GM10266 (cell line): ENCODE measurements at regions not wholly inside any gene's neighbourhood (a gene's known extent, or its start where the extent isn't known, plus 50 kb on each side); places are given as distances from the start of the nearest gene placed in this dataset.

Experiments
- DNase-seq: peaks from one replicate; pipeline ENCODE4 v3.0.0; 2012; ENCODE audit errors: extremely low spot score
- CTCF ChIP-seq: IDR thresholded peaks from 2 replicates; pipeline ENCODE4 v1.5.1; 2012; ENCODE audit warnings: mild to moderate bottlenecking, low read depth; ENCODE audit not compliant: control insufficient read depth, insufficient read depth; ENCODE audit errors: missing control alignments

GRCh38 chr2:128622955-128623620 is 304.4 kb upstream of the HS6ST1 start:
- TF ChIP-seq CTCF = no peak
- no peak for DNase-seq

GRCh38 chr2:128623776-128624761 is 305.4 kb upstream of the HS6ST1 start:
- DNase-seq = peak; percentile 62
- no peak for TF ChIP-seq CTCF

- no peak for TF ChIP-seq CTCF
- DNase-seq = no peak
These were observed 306.3 kb upstream of the HS6ST1 start for GRCh38 chr2:128624956-128625355.

- DNase-seq = no peak
- TF ChIP-seq CTCF = no peak
These were observed 306.8 kb upstream of the HS6ST1 start for GRCh38 chr2:128625421-128625820.

GRCh38 chr2:128625963-128626759 is 307.5 kb upstream of the HS6ST1 start:
- no peak for TF ChIP-seq CTCF
- DNase-seq = no peak

GRCh38 chr2:128626760-128627511 is 308.3 kb upstream of the HS6ST1 start:
- DNase-seq = no peak
- no peak for TF ChIP-seq CTCF
